Left forelimb (tissue), 1 donor: ENCODE measurements at regions not wholly inside any gene's neighbourhood (a gene's known extent, or its start where the extent isn't known, plus 50 kb on each side); places are given as distances from the start of the nearest gene placed in this dataset.

Source experiments
- DNase-seq: peaks from one replicate; pipeline ENCODE4 v3.0.0-alpha.2; 2018; ENCODE audit warnings: low spot score

- no peak for DNase-seq
Observed at GRCh38 chr6:134453792-134454510, 136.0 kb upstream of the SGK1 start.

GRCh38 chr6:134452906-134453305 is 135.0 kb upstream of the SGK1 start:
- DNase-seq: no peak

DNA sequence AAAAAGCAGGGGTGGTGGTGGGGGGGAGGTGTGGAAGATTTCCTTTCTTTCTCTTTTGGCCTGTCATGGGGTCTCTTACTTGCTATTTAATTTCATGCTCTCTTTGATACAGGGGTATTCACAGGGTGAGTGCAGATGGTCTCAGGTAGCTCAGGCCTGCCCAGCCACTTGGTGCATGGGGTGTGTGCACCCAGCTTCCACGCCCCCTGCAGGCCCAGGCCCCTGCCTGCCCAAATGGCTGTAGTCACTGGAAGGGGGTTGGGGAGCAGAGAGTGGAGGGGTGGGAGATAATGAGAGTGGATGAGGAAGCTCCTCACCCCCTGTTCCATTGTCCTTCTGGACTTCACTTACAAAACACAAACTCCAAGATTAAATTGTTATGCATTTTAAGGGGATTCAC is 133.6 kb upstream of the SGK1 start:
- DNase-seq: no peak

GRCh38 chr6:134449781-134450180 is 131.9 kb upstream of the SGK1 start:
- no peak for DNase-seq

- no peak for DNase-seq
Observed at GRCh38 chr6:134449004-134449403, 131.1 kb upstream of the SGK1 start.

DNA sequence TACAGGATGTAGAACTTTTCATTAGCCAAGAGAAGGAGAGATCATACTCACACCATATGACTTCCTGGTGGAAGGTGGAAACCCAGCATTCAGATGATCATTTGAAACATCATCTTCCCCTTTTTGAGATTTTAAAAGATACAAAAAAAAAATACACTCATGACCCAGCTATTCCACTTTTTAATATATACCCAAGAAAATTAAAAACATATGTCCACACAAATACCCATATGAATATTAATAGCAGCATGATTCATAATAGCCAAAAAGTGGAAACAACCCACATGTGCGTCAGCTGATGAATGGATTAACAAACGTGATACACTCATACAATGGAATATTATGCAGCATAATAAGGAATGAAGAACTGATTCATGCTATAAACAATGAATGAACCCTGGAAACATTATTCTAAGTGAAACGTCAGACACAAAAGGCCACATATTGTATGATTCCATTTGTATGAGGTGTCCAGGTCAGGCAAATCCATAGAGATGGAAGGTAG is 130.0 kb upstream of the SGK1 start:
- no peak for DNase-seq

- no peak for DNase-seq
Observed at GRCh38 chr6:134447423-134447822, 129.5 kb upstream of the SGK1 start.

GRCh38 chr6:134446896-134447295 is 129.0 kb upstream of the SGK1 start:
- no peak for DNase-seq

- DNase-seq: no peak
Observed at GRCh38 chr6:134446218-134446848, 128.4 kb upstream of the SGK1 start.

GRCh38 chr6:134443009-134443408 is 125.1 kb upstream of the SGK1 start:
- no peak for DNase-seq

DNA sequence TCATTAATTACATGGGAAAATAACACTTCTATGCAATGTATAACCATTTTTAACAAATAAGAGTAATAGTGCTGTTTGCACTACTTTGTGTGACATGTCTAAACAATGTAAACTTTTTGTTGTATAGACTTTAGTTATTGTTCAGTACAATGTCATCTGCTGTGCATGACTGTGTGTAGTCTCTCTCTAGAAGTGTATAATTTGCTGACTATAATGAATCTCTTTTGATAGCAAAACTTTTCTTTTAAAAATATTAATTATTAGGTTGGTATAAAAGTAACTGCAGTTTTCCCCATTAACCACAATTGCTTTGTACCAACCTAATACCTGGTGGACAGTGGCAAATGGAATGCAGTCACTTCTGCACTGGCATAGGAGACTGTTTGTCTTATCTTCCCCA is 124.2 kb upstream of the SGK1 start:
- no peak for DNase-seq

DNA sequence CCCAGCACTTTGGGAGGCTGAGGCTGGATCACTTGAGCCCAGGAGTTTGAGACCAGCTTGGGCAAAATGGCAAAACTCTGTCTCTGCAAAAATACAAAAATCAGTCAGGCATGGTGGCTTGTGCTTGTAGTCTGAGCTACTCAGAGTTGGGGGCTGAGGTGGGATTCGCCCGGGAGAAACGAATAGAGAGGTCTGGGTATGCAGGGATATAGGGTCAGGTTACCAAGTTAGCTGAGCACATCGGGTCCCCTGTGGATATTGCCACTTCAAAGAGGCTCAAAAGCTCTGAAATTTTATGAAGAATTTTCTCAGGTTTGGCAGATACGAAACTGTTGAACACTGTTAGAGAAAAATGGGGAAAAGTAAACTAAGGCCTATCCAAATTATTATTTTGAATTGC is 120.9 kb upstream of the SGK1 start:
- DNase-seq: no peak

- no peak for DNase-seq
Observed at GRCh38 chr6:134437376-134437775, 119.5 kb upstream of the SGK1 start.

DNA sequence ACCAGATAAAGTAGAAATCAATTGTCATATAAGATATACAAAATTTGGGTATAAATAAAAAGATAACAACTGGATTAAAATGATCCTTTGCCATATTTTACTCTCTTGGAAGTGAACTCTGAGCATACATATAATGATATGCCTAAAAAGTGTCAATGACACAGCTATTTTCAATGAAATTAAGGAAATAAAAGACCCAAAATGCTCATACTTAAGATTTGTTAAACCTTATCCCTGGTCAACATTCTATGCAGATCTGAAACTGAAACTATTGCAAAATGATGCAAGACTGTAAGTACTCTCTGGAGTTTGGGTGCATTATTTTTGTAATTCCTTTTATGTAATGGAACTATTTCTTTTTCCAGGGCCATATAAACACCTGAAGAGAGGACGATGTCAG is 119.0 kb upstream of the SGK1 start:
- DNase-seq: no peak

- DNase-seq: no peak
Observed at GRCh38 chr6:134436281-134436815, 118.4 kb upstream of the SGK1 start.

GRCh38 chr6:134435814-134436280 is 117.9 kb upstream of the SGK1 start:
- DNase-seq: no peak

DNA sequence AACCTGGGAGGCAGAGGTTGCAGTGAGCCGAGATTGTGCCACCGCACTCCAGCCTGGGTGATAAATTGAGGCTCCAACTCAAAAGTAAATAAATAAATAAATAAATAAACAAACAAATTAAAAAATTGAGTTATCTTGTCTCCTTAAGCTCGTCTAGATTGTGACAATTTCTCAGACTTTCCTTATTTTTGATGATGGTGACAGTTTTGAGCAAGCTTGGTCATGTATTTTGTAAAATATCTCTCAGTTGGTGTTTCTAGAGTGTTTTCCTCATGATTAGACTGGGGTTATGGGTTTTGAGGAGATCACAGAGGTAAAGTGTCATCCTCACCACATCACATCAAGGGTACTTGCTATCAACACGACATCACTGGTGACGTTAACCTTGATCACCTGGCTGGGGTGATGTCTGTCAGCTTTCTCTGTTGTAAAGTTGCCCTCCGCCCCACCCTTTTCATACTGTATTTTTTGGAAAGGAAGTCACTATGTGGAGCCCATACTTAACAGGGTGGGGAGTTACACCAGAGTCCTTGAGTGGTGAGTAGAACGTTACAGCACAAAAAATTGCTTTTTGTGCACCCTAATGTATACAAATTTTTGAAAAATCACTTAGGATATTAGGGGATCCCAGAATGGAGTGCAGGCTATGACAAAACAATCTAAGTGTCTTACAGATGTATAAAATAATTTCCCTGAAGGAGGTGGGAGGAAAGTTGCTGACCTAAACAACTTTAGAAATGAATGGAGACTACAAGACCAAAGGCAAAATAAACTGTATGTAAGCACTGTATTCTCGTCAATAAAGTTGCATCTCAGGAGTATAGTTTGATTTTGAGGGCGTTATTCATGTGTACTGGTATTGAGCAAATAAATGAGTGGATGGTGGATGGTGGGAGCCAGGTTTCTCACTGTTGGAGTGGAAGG is 116.4 kb upstream of the SGK1 start:
- DNase-seq: no peak

DNA sequence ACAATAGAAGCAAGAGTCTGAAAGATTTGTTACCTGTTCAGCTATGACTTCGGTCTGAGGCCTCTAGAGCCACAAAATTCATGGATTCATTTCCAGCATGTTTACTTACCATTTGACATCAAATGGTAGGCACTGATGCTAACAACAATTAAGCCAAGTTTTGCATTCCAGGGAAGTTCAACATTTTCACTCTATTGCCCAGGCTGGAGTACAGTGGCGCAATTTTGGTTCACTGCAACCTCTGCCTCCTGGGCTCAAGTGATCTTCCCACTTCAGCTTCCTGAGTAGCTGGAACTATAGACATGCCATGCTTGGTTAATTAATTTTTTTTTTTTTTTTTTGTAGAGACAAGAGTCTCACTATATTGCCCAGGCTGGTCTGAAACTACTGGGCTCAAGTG is 114.1 kb upstream of the SGK1 start:
- no peak for DNase-seq

- no peak for DNase-seq
Observed at GRCh38 chr6:134431421-134431859, 113.5 kb upstream of the SGK1 start.

DNA sequence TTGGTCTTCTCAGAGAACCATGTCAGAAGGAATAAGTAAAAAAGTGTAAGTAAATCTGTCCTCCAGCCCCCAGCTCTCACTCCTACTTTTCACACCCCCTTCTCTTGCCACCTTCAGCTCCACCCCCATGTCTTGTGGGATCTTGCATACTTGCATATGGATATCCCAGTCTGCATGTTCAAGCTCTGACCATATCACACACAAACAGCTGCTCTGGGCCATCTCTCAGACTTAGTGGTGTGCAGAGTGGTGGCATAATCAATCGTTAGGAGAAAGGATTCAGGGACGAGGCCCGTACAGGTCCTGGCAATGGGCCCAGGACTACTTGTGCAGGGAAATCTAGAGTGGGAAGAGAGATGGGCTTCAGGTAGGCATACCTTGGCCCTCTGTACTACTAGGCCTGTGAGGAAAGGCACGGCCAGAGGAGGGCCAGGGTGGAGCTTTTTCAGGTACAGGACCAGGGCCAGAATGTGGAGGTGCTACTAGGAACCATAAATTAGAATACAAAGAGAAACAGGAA is 112.0 kb upstream of the SGK1 start:
- no peak for DNase-seq

DNA sequence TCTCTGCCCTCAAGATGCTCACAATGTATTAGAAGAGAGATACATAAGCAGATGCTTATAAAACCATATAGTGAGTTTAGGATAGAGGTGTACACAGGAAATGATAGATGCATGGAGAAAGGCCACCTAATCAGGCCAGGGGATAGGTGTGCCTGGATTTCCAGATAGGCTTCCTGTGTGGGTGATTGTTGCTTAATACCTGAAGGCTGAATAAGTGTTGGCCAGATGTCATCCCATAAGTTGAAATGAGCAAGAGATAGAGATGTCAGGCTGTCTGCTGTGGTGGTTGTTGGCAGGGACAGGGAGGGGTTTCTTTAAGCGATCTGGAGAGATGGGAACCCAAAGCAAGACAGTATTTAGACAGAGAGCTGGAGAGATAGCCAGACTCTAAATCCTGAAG is 109.8 kb upstream of the SGK1 start:
- DNase-seq: no peak

DNA sequence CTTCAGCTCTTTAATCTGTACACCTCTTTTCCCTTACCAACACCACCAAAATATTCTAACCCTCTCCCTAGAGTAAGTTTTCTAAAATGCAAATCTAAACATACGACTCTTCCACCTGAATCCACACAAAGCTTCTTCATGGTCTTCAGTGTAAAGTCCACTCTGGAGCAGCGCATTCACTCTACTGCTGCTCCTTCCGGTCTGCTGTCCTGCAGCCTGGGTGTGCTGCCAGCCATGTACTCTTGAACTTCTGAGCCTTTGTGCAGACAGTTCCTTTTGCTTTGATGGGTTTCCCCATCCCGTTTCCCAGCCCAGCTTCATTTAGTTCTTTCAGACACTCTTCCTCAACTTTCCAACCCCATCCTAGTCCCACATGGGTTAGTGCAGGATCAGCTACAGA is 108.7 kb upstream of the SGK1 start:
- DNase-seq: no peak
